ENCODE measurements at regions not wholly inside any gene's neighbourhood (a gene's known extent, or its start where the extent isn't known, plus 50 kb on each side); places are given as distances from the start of the nearest gene placed in this dataset.
"Not testable (repeated sequence)": the region's sequence is repeated elsewhere in the genome, so short reads cannot be mapped to it uniquely, and the experiment has no call there.

GRCh38 chr2:181787310-181788048, 104.1 kb upstream of the ITPRID2 start:
- TF ChIP-seq, protein P1, sequence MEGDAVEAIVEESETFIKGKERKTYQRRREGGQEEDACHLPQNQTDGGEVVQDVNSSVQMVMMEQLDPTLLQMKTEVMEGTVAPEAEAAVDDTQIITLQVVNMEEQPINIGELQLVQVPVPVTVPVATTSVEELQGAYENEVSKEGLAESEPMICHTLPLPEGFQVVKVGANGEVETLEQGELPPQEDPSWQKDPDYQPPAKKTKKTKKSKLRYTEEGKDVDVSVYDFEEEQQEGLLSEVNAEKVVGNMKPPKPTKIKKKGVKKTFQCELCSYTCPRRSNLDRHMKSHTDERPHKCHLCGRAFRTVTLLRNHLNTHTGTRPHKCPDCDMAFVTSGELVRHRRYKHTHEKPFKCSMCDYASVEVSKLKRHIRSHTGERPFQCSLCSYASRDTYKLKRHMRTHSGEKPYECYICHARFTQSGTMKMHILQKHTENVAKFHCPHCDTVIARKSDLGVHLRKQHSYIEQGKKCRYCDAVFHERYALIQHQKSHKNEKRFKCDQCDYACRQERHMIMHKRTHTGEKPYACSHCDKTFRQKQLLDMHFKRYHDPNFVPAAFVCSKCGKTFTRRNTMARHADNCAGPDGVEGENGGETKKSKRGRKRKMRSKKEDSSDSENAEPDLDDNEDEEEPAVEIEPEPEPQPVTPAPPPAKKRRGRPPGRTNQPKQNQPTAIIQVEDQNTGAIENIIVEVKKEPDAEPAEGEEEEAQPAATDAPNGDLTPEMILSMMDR (IDR thresholded peaks at IDR 0.05; ENCODE audit: low read depth, low read length, missing control alignments), result no peak
- no peak for DNase-seq (ENCODE audit: extremely low read depth, low read depth)

GRCh38 chr2:181788897-181789555, 102.5 kb upstream of the ITPRID2 start:
- DNase-seq (ENCODE audit: extremely low read depth, low read depth), result no peak
- TF ChIP-seq, protein P1 (IDR thresholded peaks at IDR 0.05; ENCODE audit: low read depth, low read length, missing control alignments), result no peak
- no peak overlapping the region for H3K4me3 ChIP-seq (replicated peaks; ENCODE audit: low read depth, low read length)

More at GRCh38 chr2:181787310-181788048, 104.1 kb upstream of the ITPRID2 start:
- no peak overlapping the region for H3K4me3 ChIP-seq (replicated peaks; ENCODE audit: low read depth, low read length)

- DNase-seq (ENCODE audit: extremely low read depth, low read depth), result no peak
- H3K4me3 ChIP-seq (replicated peaks; ENCODE audit: low read depth, low read length), result no peak overlapping the region
- TF ChIP-seq, protein P1 (IDR thresholded peaks at IDR 0.05; ENCODE audit: low read depth, low read length, missing control alignments), result no peak
Observed at GRCh38 chr2:181789827-181790448, 101.6 kb upstream of the ITPRID2 start.

DNA sequence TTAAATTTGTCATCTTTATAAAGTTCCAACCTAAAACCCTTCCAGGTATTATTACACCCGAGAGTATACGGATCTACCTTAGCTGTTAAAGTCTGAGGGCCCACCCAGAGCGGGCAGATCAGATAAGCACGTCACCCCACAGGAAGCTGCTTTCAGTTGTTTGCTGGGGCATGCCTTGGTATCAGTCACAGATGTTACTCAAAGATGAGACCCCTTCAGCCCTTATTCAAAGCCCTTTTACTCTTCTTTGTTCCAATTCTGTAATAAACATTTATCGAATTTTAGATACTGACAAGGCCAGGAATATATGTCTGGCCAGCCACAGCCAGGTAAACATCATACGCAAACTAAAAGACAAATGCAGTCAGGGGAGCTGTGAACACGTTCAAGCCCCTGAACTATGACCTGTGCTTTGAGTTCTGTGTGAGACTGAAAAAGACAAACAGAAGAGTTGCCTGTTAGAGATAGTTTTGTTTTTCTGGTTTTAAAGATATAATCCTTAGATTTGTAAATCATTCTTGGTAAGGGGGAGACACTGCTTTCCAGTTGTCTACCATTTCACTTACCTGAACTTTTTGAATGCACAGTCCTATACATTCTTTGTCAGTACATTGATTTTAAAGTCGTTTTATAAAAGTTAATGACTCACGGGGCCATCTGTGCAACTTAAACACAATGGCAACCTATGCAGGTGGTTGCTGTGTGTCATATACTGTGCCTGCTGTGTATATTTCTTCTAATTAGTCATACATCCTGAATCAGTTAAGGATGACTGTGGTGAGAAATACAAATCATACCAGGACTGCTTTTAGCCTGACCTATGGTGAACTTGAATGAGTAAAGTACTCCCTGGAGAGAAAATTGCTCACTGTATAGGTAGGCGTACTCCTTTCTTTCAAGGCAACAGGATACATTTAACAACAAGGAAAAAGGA, 100.5 kb upstream of the ITPRID2 start:
- no peak overlapping the region for H3K4me3 ChIP-seq (replicated peaks; ENCODE audit: low read depth, low read length)
- peak; percentile 95 for DNase-seq (ENCODE audit: extremely low read depth, low read depth)
- TF ChIP-seq, protein P1 (IDR thresholded peaks at IDR 0.05; ENCODE audit: low read depth, low read length, missing control alignments), result no peak

- no peak for DNase-seq (ENCODE audit: extremely low read depth, low read depth)
- H3K4me3 ChIP-seq (replicated peaks; ENCODE audit: low read depth, low read length), result no peak overlapping the region
- TF ChIP-seq, protein P1 (IDR thresholded peaks at IDR 0.05; ENCODE audit: low read depth, low read length, missing control alignments), result no peak
Observed at GRCh38 chr2:181792906-181793305, 98.6 kb upstream of the ITPRID2 start.

DNA sequence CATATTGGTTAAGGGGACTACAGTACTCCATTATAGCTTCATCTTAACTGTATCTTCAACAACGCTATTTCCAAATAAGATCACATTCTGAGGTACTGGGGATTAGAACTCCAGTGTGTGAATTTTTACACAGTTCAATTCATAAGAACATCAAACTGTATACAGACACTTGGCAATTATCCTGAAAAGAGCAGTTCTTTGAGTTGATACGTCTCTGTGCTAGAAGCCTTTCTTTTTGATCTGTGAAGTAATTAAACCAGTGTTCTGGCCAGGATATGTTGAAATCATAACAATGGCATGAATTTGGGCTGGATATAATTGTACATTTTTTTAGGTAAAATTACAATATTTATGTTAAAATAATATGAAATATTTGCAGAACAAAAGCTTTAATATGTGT, 93.5 kb upstream of the ITPRID2 start:
- TF ChIP-seq, protein P1 (IDR thresholded peaks at IDR 0.05; ENCODE audit: low read depth, low read length, missing control alignments), result no peak
- no peak overlapping the region for H3K4me3 ChIP-seq (replicated peaks; ENCODE audit: low read depth, low read length)
- DNase-seq (ENCODE audit: extremely low read depth, low read depth), result no peak

DNA sequence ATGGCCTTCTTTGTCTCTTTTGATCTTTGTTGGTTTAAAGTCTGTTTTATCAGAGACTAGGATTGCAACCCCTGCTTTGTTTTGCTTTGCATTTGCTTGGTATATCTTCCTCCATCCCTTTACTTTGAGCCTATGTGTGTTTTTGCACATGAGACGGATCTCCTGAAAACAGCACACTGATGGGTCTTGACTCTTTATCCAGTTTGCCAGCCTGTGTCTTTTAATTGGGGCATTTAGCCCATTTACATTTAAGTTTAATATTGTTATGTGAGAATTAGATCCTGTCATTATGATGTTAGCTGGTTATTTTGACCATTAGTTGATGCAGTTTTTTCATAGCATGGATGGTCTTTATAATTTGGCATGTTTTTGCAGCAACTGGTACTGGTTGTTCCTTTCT, 89.2 kb upstream of the ITPRID2 start:
- DNase-seq (ENCODE audit: extremely low read depth, low read depth); H3K4me3 ChIP-seq (replicated peaks; ENCODE audit: low read depth, low read length): not testable (repeated sequence)

GRCh38 chr2:181803903-181804799, 87.4 kb upstream of the ITPRID2 start:
- not testable (repeated sequence) for DNase-seq (ENCODE audit: extremely low read depth, low read depth); H3K4me3 ChIP-seq (replicated peaks; ENCODE audit: low read depth, low read length)
